HT-29 (cell line): ENCODE measurements at regions not wholly inside any gene's neighbourhood (a gene's known extent, or its start where the extent isn't known, plus 50 kb on each side); places are given as distances from the start of the nearest gene placed in this dataset.
"Not testable (repeated sequence)": the region's sequence is repeated elsewhere in the genome, so short reads cannot be mapped to it uniquely, and the experiment has no call there.

Experiments
- DNase-seq: peaks from one replicate; pipeline ENCODE4 v3.0.0-alpha.2; 2015; ENCODE audit warnings: low spot score

- DNase-seq: no peak
Measured at GRCh38 chr15:77839970-77840905, 207.5 kb upstream of the LINGO1 start.

- no peak for DNase-seq
Measured at GRCh38 chr15:77839456-77839855, 206.7 kb upstream of the LINGO1 start.

- no peak for DNase-seq
Measured at GRCh38 chr15:77838595-77838994, 205.9 kb upstream of the LINGO1 start.

GRCh38 chr15:77838061-77838460, 205.3 kb upstream of the LINGO1 start:
- no peak for DNase-seq

GRCh38 chr15:77837649-77838025, 204.9 kb upstream of the LINGO1 start:
- no peak for DNase-seq

GRCh38 chr15:77836906-77837648, 204.4 kb upstream of the LINGO1 start:
- no peak for DNase-seq

GRCh38 chr15:77836121-77836692, 203.5 kb upstream of the LINGO1 start:
- no peak for DNase-seq

- DNase-seq: no peak
Measured at GRCh38 chr15:77834276-77834990, 201.7 kb upstream of the LINGO1 start.

- no peak for DNase-seq
Measured at GRCh38 chr15:77832874-77833273, 200.2 kb upstream of the LINGO1 start.

GRCh38 chr15:77831986-77832385, 199.3 kb upstream of the LINGO1 start:
- DNase-seq: no peak

GRCh38 chr15:77830051-77830468, 197.3 kb upstream of the LINGO1 start:
- DNase-seq: no peak

- not testable (repeated sequence) for DNase-seq
Measured at GRCh38 chr15:77829331-77829730, 196.6 kb upstream of the LINGO1 start.

GRCh38 chr15:77827860-77828259, 195.1 kb upstream of the LINGO1 start:
- DNase-seq: no peak

GRCh38 chr15:77826006-77826695, 193.4 kb upstream of the LINGO1 start:
- no peak for DNase-seq

- DNase-seq: no peak
Measured at GRCh38 chr15:77825546-77825945, 192.8 kb upstream of the LINGO1 start.

- DNase-seq: no peak
Measured at GRCh38 chr15:77825252-77825542, 192.5 kb upstream of the LINGO1 start.

GRCh38 chr15:77824361-77825251, 191.9 kb upstream of the LINGO1 start:
- no peak for DNase-seq

GRCh38 chr15:77823736-77824135, 191.0 kb upstream of the LINGO1 start:
- no peak for DNase-seq

GRCh38 chr15:77822631-77823230, 190.0 kb upstream of the LINGO1 start:
- no peak for DNase-seq

GRCh38 chr15:77821959-77822256, 189.2 kb upstream of the LINGO1 start:
- DNase-seq: no peak
